GM13977 (cell line): ENCODE measurements at regions not wholly inside any gene's neighbourhood (a gene's known extent, or its start where the extent isn't known, plus 50 kb on each side); places are given as distances from the start of the nearest gene placed in this dataset.

Source experiments
- DNase-seq: peaks from one replicate; pipeline ENCODE4 v3.0.0; 2012; ENCODE audit warnings: low spot score
- CTCF ChIP-seq: IDR thresholded peaks from 2 replicates; pipeline ENCODE4 v1.5.1; 2012; ENCODE audit warnings: mild to moderate bottlenecking, control low read depth; ENCODE audit not compliant: insufficient read depth; ENCODE audit errors: extremely low read depth, missing control alignments
- in situ Hi-C: fragments of 300-500 bp; cut with MboI; formaldehyde crosslinking; loops from one replicate; pipeline ENCODE4 v1.12.0; 2022; ENCODE audit warnings: low sequenced_read_pairs, low pct_unique_long_range_greater_than_20kb, mixed read lengths, inconsistent platforms; ENCODE audit not compliant: unreplicated experiment

- in situ Hi-C loops: no loop called here
- TF ChIP-seq CTCF: no peak
- DNase-seq: no peak
Observed at GRCh38 chr3:88812576-88812975, 294.8 kb upstream of the EPHA3 start.

GRCh38 chr3:88816445-88816844, 291.0 kb upstream of the EPHA3 start:
- in situ Hi-C loops: no loop called here
- no peak for TF ChIP-seq CTCF
- DNase-seq: no peak

- in situ Hi-C loops: no loop called here
- TF ChIP-seq CTCF: no peak
Observed at GRCh38 chr3:88824666-88825564, 282.5 kb upstream of the EPHA3 start.

GRCh38 chr3:88828466-88828865, 279.0 kb upstream of the EPHA3 start:
- TF ChIP-seq CTCF: no peak
- in situ Hi-C loops: no loop called here
- DNase-seq: no peak

More at GRCh38 chr3:88824666-88825564, 282.5 kb upstream of the EPHA3 start:
- no peak for DNase-seq

GRCh38 chr3:88852606-88853005, 254.8 kb upstream of the EPHA3 start:
- no peak for TF ChIP-seq CTCF

GRCh38 chr3:88863196-88863595, 244.2 kb upstream of the EPHA3 start:
- no peak for DNase-seq
- no peak for TF ChIP-seq CTCF
- in situ Hi-C loops: no loop called here

More at GRCh38 chr3:88852606-88853005, 254.8 kb upstream of the EPHA3 start:
- in situ Hi-C loops: no loop called here
- no peak for DNase-seq

GRCh38 chr3:88876724-88877123, 230.7 kb upstream of the EPHA3 start:
- no peak for DNase-seq
- TF ChIP-seq CTCF: no peak
- in situ Hi-C loops: no loop called here
